ENCODE measurements at regions not wholly inside any gene's neighbourhood (a gene's known extent, or its start where the extent isn't known, plus 50 kb on each side); places are given as distances from the start of the nearest gene placed in this dataset.

GRCh38 chr7:156002362-156003066, 190.3 kb upstream of the SHH start:
- no peaks in the 10 kb centered on the region for H3K4me1 ChIP-seq (ENCODE audit: control insufficient read depth in 3 of 3, insufficient read depth in 2 of 3, low read depth in 1 of 3, low read length in 2 of 3)
- DNase-seq (peak; percentile 14 to 17), FAIRE-seq (no peak)
- no peak overlapping the region for H3K27ac ChIP-seq (ENCODE audit: low read depth in 1 of 3, low read length in 2 of 3)
- peaks cover 0 to 2% of the 10 kb centered on the region in 2 donors for H3K9me3 ChIP-seq (ENCODE audit: control insufficient read depth in 2 of 2, insufficient read depth in 1 of 2, low read depth in 1 of 2, low read length in 1 of 2)
- H3K36me3 ChIP-seq (ENCODE audit: control insufficient read depth in 3 of 3, insufficient read depth in 2 of 3, low read depth in 1 of 3, low read length in 3 of 3): no peaks in the 10 kb centered on the region
- no peak overlapping the region for H3K4me3 ChIP-seq (ENCODE audit: low read depth in 1 of 3, low read length in 3 of 3)
- no peaks in the 10 kb centered on the region for H3K27me3 ChIP-seq (ENCODE audit: control insufficient read depth in 3 of 3, insufficient read depth in 3 of 3, low read length in 3 of 3)
- WGBS, 3 donors: 34 to 62% (median 47%) methylated on average over 17 of the region's 17 CpGs

GRCh38 chr7:156001496-156002260, 189.4 kb upstream of the SHH start:
- 86 to 92% (median 86%) methylated on average over 25 of the region's 25 CpGs for WGBS, 3 donors
- no peak for DNase-seq

GRCh38 chr7:156000601-156001396, 188.5 kb upstream of the SHH start:
- no peaks in the 10 kb centered on the region for H3K27me3 ChIP-seq (ENCODE audit: control insufficient read depth in 3 of 3, insufficient read depth in 3 of 3, low read length in 3 of 3)
- FAIRE-seq (no peak), DNase-seq (no peak)
- H3K27ac ChIP-seq (ENCODE audit: low read depth in 1 of 3, low read length in 2 of 3): no peak overlapping the region
- H3K4me1 ChIP-seq (ENCODE audit: control insufficient read depth in 3 of 3, insufficient read depth in 2 of 3, low read depth in 1 of 3, low read length in 2 of 3): no peaks in the 10 kb centered on the region
- WGBS, 3 donors: 85 to 91% (median 88%) methylated on average over 27 of the region's 27 CpGs
- H3K36me3 ChIP-seq (ENCODE audit: control insufficient read depth in 3 of 3, insufficient read depth in 2 of 3, low read depth in 1 of 3, low read length in 3 of 3): no peaks in the 10 kb centered on the region
- H3K4me3 ChIP-seq (ENCODE audit: low read depth in 1 of 3, low read length in 3 of 3): no peak overlapping the region
- H3K9me3 ChIP-seq (ENCODE audit: control insufficient read depth in 2 of 2, insufficient read depth in 1 of 2, low read depth in 1 of 2, low read length in 1 of 2): no peaks in the 10 kb centered on the region

More at GRCh38 chr7:156001496-156002260, 189.4 kb upstream of the SHH start:
- H3K27me3 ChIP-seq (ENCODE audit: control insufficient read depth in 3 of 3, insufficient read depth in 3 of 3, low read length in 3 of 3): no peaks in the 10 kb centered on the region
- no peak for FAIRE-seq
- H3K9me3 ChIP-seq (ENCODE audit: control insufficient read depth in 2 of 2, insufficient read depth in 1 of 2, low read depth in 1 of 2, low read length in 1 of 2): no peaks in the 10 kb centered on the region
- H3K36me3 ChIP-seq (ENCODE audit: control insufficient read depth in 3 of 3, insufficient read depth in 2 of 3, low read depth in 1 of 3, low read length in 3 of 3): no peaks in the 10 kb centered on the region
- no peak overlapping the region for H3K4me3 ChIP-seq (ENCODE audit: low read depth in 1 of 3, low read length in 3 of 3)
- H3K4me1 ChIP-seq (ENCODE audit: control insufficient read depth in 3 of 3, insufficient read depth in 2 of 3, low read depth in 1 of 3, low read length in 2 of 3): no peaks in the 10 kb centered on the region
- H3K27ac ChIP-seq (ENCODE audit: low read depth in 1 of 3, low read length in 2 of 3): no peak overlapping the region

- no peaks in the 10 kb centered on the region for H3K27me3 ChIP-seq (ENCODE audit: control insufficient read depth in 3 of 3, insufficient read depth in 3 of 3, low read length in 3 of 3)
- WGBS, 3 donors: 93 to 95% (median 94%) methylated on average over 29 of the region's 29 CpGs
- no peaks in the 10 kb centered on the region for H3K36me3 ChIP-seq (ENCODE audit: control insufficient read depth in 3 of 3, insufficient read depth in 2 of 3, low read depth in 1 of 3, low read length in 3 of 3)
- FAIRE-seq: no peak
- H3K4me1 ChIP-seq (ENCODE audit: control insufficient read depth in 3 of 3, insufficient read depth in 2 of 3, low read depth in 1 of 3, low read length in 2 of 3): no peaks in the 10 kb centered on the region
- no peak overlapping the region for H3K4me3 ChIP-seq (ENCODE audit: low read depth in 1 of 3, low read length in 3 of 3)
- no peaks in the 10 kb centered on the region for H3K9me3 ChIP-seq (ENCODE audit: control insufficient read depth in 2 of 2, insufficient read depth in 1 of 2, low read depth in 1 of 2, low read length in 1 of 2)
- H3K27ac ChIP-seq (ENCODE audit: low read depth in 1 of 3, low read length in 2 of 3): no peak overlapping the region
- no peak for DNase-seq
Measured at GRCh38 chr7:155999631-156000489, 187.6 kb upstream of the SHH start.

- Histone ChIP-seq H3K27ac (ENCODE audit: low read depth in 1 of 3, low read length in 2 of 3) (no peak overlapping the region), H3K4me3 (ENCODE audit: low read depth in 1 of 3, low read length in 3 of 3) (no peak overlapping the region), H3K9me3 (ENCODE audit: control insufficient read depth in 2 of 2, insufficient read depth in 1 of 2, low read depth in 1 of 2, low read length in 1 of 2) (no peaks in the 10 kb centered on the region), H3K36me3 (ENCODE audit: control insufficient read depth in 3 of 3, insufficient read depth in 2 of 3, low read depth in 1 of 3, low read length in 3 of 3) (no peaks in the 10 kb centered on the region), H3K4me1 (ENCODE audit: control insufficient read depth in 3 of 3, insufficient read depth in 2 of 3, low read depth in 1 of 3, low read length in 2 of 3) (no peaks in the 10 kb centered on the region), H3K27me3 (ENCODE audit: control insufficient read depth in 3 of 3, insufficient read depth in 3 of 3, low read length in 3 of 3) (no peaks in the 10 kb centered on the region)
- 59 to 80% (median 73%) methylated on average over 24 to 25 of the region's 25 CpGs for WGBS, 3 donors
- no peak for FAIRE-seq
- peak in 1 of 2 donors; percentile 14 for DNase-seq
Measured at GRCh38 chr7:155998766-155999630, 186.7 kb upstream of the SHH start.

- Histone ChIP-seq H3K27ac (ENCODE audit: low read depth in 1 of 3, low read length in 2 of 3) (no peak overlapping the region), H3K4me1 (ENCODE audit: control insufficient read depth in 3 of 3, insufficient read depth in 2 of 3, low read depth in 1 of 3, low read length in 2 of 3) (no peaks in the 10 kb centered on the region), H3K36me3 (ENCODE audit: control insufficient read depth in 3 of 3, insufficient read depth in 2 of 3, low read depth in 1 of 3, low read length in 3 of 3) (no peaks in the 10 kb centered on the region), H3K9me3 (ENCODE audit: control insufficient read depth in 2 of 2, insufficient read depth in 1 of 2, low read depth in 1 of 2, low read length in 1 of 2) (no peaks in the 10 kb centered on the region), H3K4me3 (ENCODE audit: low read depth in 1 of 3, low read length in 3 of 3) (no peak overlapping the region), H3K27me3 (ENCODE audit: control insufficient read depth in 3 of 3, insufficient read depth in 3 of 3, low read length in 3 of 3) (no peaks in the 10 kb centered on the region)
- 36 to 64% (median 51%) methylated on average over 23 of the region's 23 CpGs for whole genome bisulfite sequencing, 3 donors
- DNase-seq (no peak), FAIRE-seq (no peak)
Measured at GRCh38 chr7:155998328-155998691, 186.0 kb upstream of the SHH start.

- H3K4me3 ChIP-seq (ENCODE audit: low read depth in 1 of 3, low read length in 3 of 3): no peak overlapping the region
- DNase-seq (no peak), FAIRE-seq (no peak)
- no peaks in the 10 kb centered on the region for H3K27me3 ChIP-seq (ENCODE audit: control insufficient read depth in 3 of 3, insufficient read depth in 3 of 3, low read length in 3 of 3)
- no peaks in the 10 kb centered on the region for H3K9me3 ChIP-seq (ENCODE audit: control insufficient read depth in 2 of 2, insufficient read depth in 1 of 2, low read depth in 1 of 2, low read length in 1 of 2)
- no peaks in the 10 kb centered on the region for H3K36me3 ChIP-seq (ENCODE audit: control insufficient read depth in 3 of 3, insufficient read depth in 2 of 3, low read depth in 1 of 3, low read length in 3 of 3)
- H3K27ac ChIP-seq (ENCODE audit: low read depth in 1 of 3, low read length in 2 of 3): no peak overlapping the region
- WGBS, 3 donors: 70 to 73% (median 71%) methylated on average over 35 of the region's 35 CpGs
- no peaks in the 10 kb centered on the region for H3K4me1 ChIP-seq (ENCODE audit: control insufficient read depth in 3 of 3, insufficient read depth in 2 of 3, low read depth in 1 of 3, low read length in 2 of 3)
Measured at GRCh38 chr7:155997431-155998327, 185.4 kb upstream of the SHH start.
